ENCODE measurements at regions not wholly inside any gene's neighbourhood (a gene's known extent, or its start where the extent isn't known, plus 50 kb on each side); places are given as distances from the start of the nearest gene placed in this dataset.

GRCh38 chr9:95822015-95822414, 53.5 kb upstream of the ERCC6L2 start:
- peaks cover 0 to 5% of the 10 kb centered on the region in 2 experiments; a peak in 3 of 5 replicates for H3K27me3 ChIP-seq (ENCODE audit: control insufficient read depth in 1 of 2, insufficient read depth in 2 of 2, low read length in 2 of 2)
- no peak overlapping the region for H3K9ac ChIP-seq (ENCODE audit: insufficient read depth, low read depth, low read length)
- no peak overlapping the region for H3K4me2 ChIP-seq (ENCODE audit: low read depth, low read length)
- H3K79me2 ChIP-seq (ENCODE audit: insufficient read depth, low read length) = no peaks in the 10 kb centered on the region
- WGBS (ENCODE audit: low lambda C conversion rate) = 84% methylated on average over 3 of the region's 3 CpGs
- ATAC-seq (no peak), FAIRE-seq (no peak), DNase-seq (ENCODE audit: low spot score) (no peak)
- no peak for TF ChIP-seq IKZF5 (CRISPR knock-in tag; IDR thresholded peaks at IDR 0.05)
- TF ChIP-seq ZHX1 (CRISPR knock-in tag; IDR thresholded peaks at IDR 0.05; ENCODE audit: low read depth) = no peak
- TF ChIP-seq BCL6 (CRISPR knock-in tag; IDR thresholded peaks at IDR 0.05) = no peak
- no peak for TF ChIP-seq CBX1 (IDR thresholded peaks at IDR 0.05; ENCODE audit: low read depth)
- no peak for TF ChIP-seq TAF15 (IDR thresholded peaks at IDR 0.05; ENCODE audit: low read depth, low read length, poor library complexity, severe bottlenecking)
- no peak for TF ChIP-seq ZZZ3 (CRISPR knock-in tag; IDR thresholded peaks at IDR 0.05; ENCODE audit: borderline replicate concordance)
- no peak for TF ChIP-seq ZNF253 (CRISPR knock-in tag; IDR thresholded peaks at IDR 0.05; ENCODE audit: borderline replicate concordance)
- no peak for TF ChIP-seq ZNF563 (CRISPR knock-in tag; IDR thresholded peaks at IDR 0.05)
- TF ChIP-seq RBM39 (IDR thresholded peaks at IDR 0.05; ENCODE audit: low read depth, low read length, poor library complexity, severe bottlenecking) = no peak
- no peak for TF ChIP-seq EZH2 (conservative IDR thresholded peaks at IDR 0.05; ENCODE audit: low read depth, low read length)
- TF ChIP-seq ZNF446 (CRISPR knock-in tag; IDR thresholded peaks at IDR 0.05) = no peak
- TF ChIP-seq ZNF788 (CRISPR knock-in tag; IDR thresholded peaks at IDR 0.05; ENCODE audit: borderline replicate concordance) = no peak
- no peak for TF ChIP-seq ZNF367 (CRISPR knock-in tag; IDR thresholded peaks at IDR 0.05; ENCODE audit: borderline replicate concordance)
- no peak for TF ChIP-seq ZNF782 (CRISPR knock-in tag; IDR thresholded peaks at IDR 0.05; ENCODE audit: borderline replicate concordance)
- no peak for TF ChIP-seq SIN3B (IDR thresholded peaks at IDR 0.05; ENCODE audit: low read length)
- no peak for TF ChIP-seq TAF1 (CRISPR knock-in tag; IDR thresholded peaks at IDR 0.05)
- no peak for TF ChIP-seq RXRA (CRISPR knock-in tag; IDR thresholded peaks at IDR 0.05)
- no peak for TF ChIP-seq NFE2 (CRISPR knock-in tag; IDR thresholded peaks at IDR 0.05)
- TF ChIP-seq ZBTB7B (CRISPR knock-in tag; IDR thresholded peaks at IDR 0.05) = no peak
- TF ChIP-seq GRHL1 (CRISPR knock-in tag; conservative IDR thresholded peaks at IDR 0.05) = no peak
- POLR2A ChIA-PET = no interaction called here
- CTCF ChIA-PET (ENCODE audit: low intra/inter-chr PET ratio, low total read pairs) = no interaction called here
- intact Hi-C loops (cut with micrococcal nuclease; ENCODE audit: unreplicated experiment) (no loop called here), in situ Hi-C loops (cut with HindIII; ENCODE audit: extremely low pct_ligation_motif_present, low pct_unique_long_range_greater_than_20kb) (no loop called here)
- H4K20me1 ChIP-seq (ENCODE audit: insufficient read depth, low read length) = no peaks in the 10 kb centered on the region
- no TSS peak for BruUV-seq (replicated peaks)
- no peaks in the 10 kb centered on the region for H3K9me3 ChIP-seq (ENCODE audit: low read length)
- H3K4me3 ChIP-seq (replicated peaks in 1 of 3; ENCODE audit: insufficient read depth in 1 of 3, low read depth in 2 of 3, low read length in 3 of 3) = no peak overlapping the region
- no peak overlapping the region for H2AFZ ChIP-seq (ENCODE audit: low read length)
- no peaks in the 10 kb centered on the region for H3K4me1 ChIP-seq (ENCODE audit: insufficient read depth, low read length)
- H3K27ac ChIP-seq (ENCODE audit: extremely low read length, insufficient read depth, low read length) = no peak overlapping the region
- no peaks in the 10 kb centered on the region for H3K36me3 ChIP-seq (replicated peaks in 1 of 2; ENCODE audit: control insufficient read depth in 1 of 2, insufficient read depth in 2 of 2, low read length in 2 of 2)

All from HepG2 (cell line).